K562 (cell line): ENCODE measurements at regions not wholly inside any gene's neighbourhood (a gene's known extent, or its start where the extent isn't known, plus 50 kb on each side); places are given as distances from the start of the nearest gene placed in this dataset.
"Not testable (repeated sequence)": the region's sequence is repeated elsewhere in the genome, so short reads cannot be mapped to it uniquely, and the experiment has no call there.

Experiments
- ATAC-seq: fragments of 200-7000 bp; cut with Tn5 transposase; 3 replicates; pipeline ENCODE4 v1.9.1; 2020; ENCODE audit warnings: moderate library complexity
- BruUV-seq: library from RNA; stranded (reverse); fragments of 400-500 nt; replicated peaks from 2 replicates; lab custom pipeline; 2021; lab: Mats Ljungman, UMichigan
- CTCF ChIA-PET: fragments of 300-600 bp; formaldehyde crosslinking; extraction: SDS; loops from one replicate; lab custom pipeline; 2021; ENCODE audit warnings: low intra/inter-chr PET ratio; lab: Yijun Ruan, JAX
- POLR2A ChIA-PET: fragments of 300-600, 350-650 bp; sonication (Branson Sonifier 250); formaldehyde crosslinking; extraction: SDS; loops from one replicate; lab custom pipeline; 2021; ENCODE audit warnings: antibody characterized with exemption, inconsistent platforms; lab: Yijun Ruan, JAX
- DNase-seq, 4 experiments: peaks; one replicate each; pipeline versions ENCODE4 v3.0.0 to v3.0.0-alpha.2; 2011 to 2018; ENCODE audit warnings: low spot score in 3 of 4, mixed read lengths in 3 of 4; ENCODE audit errors: extremely low read depth in 1 of 4
- FAIRE-seq: peaks from 2 replicates; lab custom pipeline; 2011; peaks lifted over from hg19 to GRCh38; lab: Jason Lieb, UNC
- H2AFZ ChIP-seq: 2 replicates; pipeline ENCODE4 v1.6.0; 2011; ENCODE audit warnings: low read depth, low read length, control low read depth, inconsistent platforms
- H3K27ac ChIP-seq: fragments of 200-600 bp; 3 replicates; pipeline ENCODE4 v1.8.0; 2011; ENCODE audit warnings: low read depth, mild to moderate bottlenecking, control low read depth, inconsistent platforms, low read length, moderate library complexity, mixed read lengths; ENCODE audit errors: extremely low read depth
- H3K27me3 ChIP-seq, 2 experiments: fragments of 300-600 bp in 1 of 2; 2 replicates in 1 of 2; 3 replicates in 1 of 2; pipeline versions ENCODE4 v1.6.0 to v1.8.0; 2011; ENCODE audit warnings: inconsistent platforms in 2 of 2, low read length in 2 of 2, mild to moderate bottlenecking in 1 of 2, mixed read lengths in 1 of 2, moderate library complexity in 1 of 2; ENCODE audit not compliant: control insufficient read depth in 2 of 2, insufficient read depth in 2 of 2
- H3K36me3 ChIP-seq: fragments of 300-600 bp; 3 replicates; pipeline ENCODE4 v1.8.0; 2011; ENCODE audit warnings: mild to moderate bottlenecking, low read length, inconsistent platforms; ENCODE audit not compliant: control insufficient read depth, insufficient read depth
- H3K4me1 ChIP-seq, 2 experiments: fragments of 200-600 bp in 1 of 2; replicated peaks in 1 of 2; 2 replicates in 1 of 2; 3 replicates in 1 of 2; pipeline versions ENCODE4 v1.5.1 to v1.8.0; 2011; ENCODE audit warnings: inconsistent platforms in 2 of 2, low read length in 2 of 2, mild to moderate bottlenecking in 1 of 2, mixed read lengths in 1 of 2, moderate library complexity in 1 of 2; ENCODE audit not compliant: control insufficient read depth in 2 of 2, insufficient read depth in 2 of 2
- H3K4me2 ChIP-seq: 2 replicates; pipeline ENCODE4 v1.6.1; 2011; ENCODE audit warnings: low read length, control low read depth, inconsistent platforms, mixed read lengths; ENCODE audit not compliant: insufficient read depth
- H3K4me3 ChIP-seq: fragments of 200-600 bp; sonication (generic), shearing (Covaris generic); 2 replicates; pipeline ENCODE4 v1.5.1; 2016; ENCODE audit warnings: control low read depth, inconsistent platforms
- H3K79me2 ChIP-seq: fragments of 200-600 bp; 3 replicates; pipeline ENCODE4 v1.8.0; 2011; ENCODE audit warnings: low read length, inconsistent platforms; ENCODE audit not compliant: control insufficient read depth, insufficient read depth
- H3K9ac ChIP-seq, 2 experiments: 2 replicates each; pipeline versions ENCODE4 v1.6.0 to v1.6.1; 2011; ENCODE audit warnings: low read depth in 2 of 2, low read length in 2 of 2, control low read depth in 1 of 2, inconsistent platforms in 1 of 2, mild to moderate bottlenecking in 1 of 2, mixed read lengths in 1 of 2; ENCODE audit not compliant: insufficient read depth in 1 of 2
- H3K9me1 ChIP-seq: one replicate; pipeline ENCODE4 v1.6.0; 2011; ENCODE audit warnings: inconsistent platforms, mild to moderate bottlenecking, low read length, moderate library complexity; ENCODE audit not compliant: control insufficient read depth, insufficient read depth
- H3K9me3 ChIP-seq: replicated peaks from 2 replicates; pipeline ENCODE4 v1.5.1; 2011; ENCODE audit warnings: low read depth, low read length, inconsistent platforms; ENCODE audit not compliant: control insufficient read depth, insufficient read depth
- H4K20me1 ChIP-seq: replicated peaks from 2 replicates; pipeline ENCODE4 v1.6.1; 2011; ENCODE audit warnings: low read length, inconsistent platforms, mixed read lengths; ENCODE audit not compliant: control insufficient read depth, insufficient read depth
- CREM ChIP-seq: IDR thresholded peaks from 2 replicates; pipeline ENCODE4 v1.6.1; 2014; ENCODE audit warnings: antibody characterized with exemption, low read depth
- EZH2 ChIP-seq: IDR thresholded peaks from 2 replicates; pipeline ENCODE4 v1.6.1; 2012; ENCODE audit warnings: low read depth, mild to moderate bottlenecking, inconsistent platforms, low read length, borderline replicate concordance
- ILK ChIP-seq: fragments of 450-650 bp; IDR thresholded peaks from 2 replicates; pipeline ENCODE4 v1.6.1; 2016; ENCODE audit warnings: missing genetic modification characterization, low read depth, mild to moderate bottlenecking, missing compliant biosample characterization, moderate library complexity, borderline replicate concordance
- JUND ChIP-seq, 2 experiments: IDR thresholded peaks; 2 replicates in 1 of 2; 3 replicates in 1 of 2; pipeline ENCODE4 v1.6.1; 2011; ENCODE audit warnings: borderline replicate concordance in 2 of 2, low read depth in 2 of 2, low read length in 2 of 2, improper control_type of control experiment in 1 of 2, missing biosample characterization in 1 of 2, missing genetic modification characterization in 1 of 2, missing genetic modification reagents in 1 of 2
- MXI1 ChIP-seq: IDR thresholded peaks from 2 replicates; pipeline ENCODE4 v1.6.1; 2011; ENCODE audit warnings: low read depth, mild to moderate bottlenecking, improper control_type of control experiment, low read length
- TCF3 ChIP-seq: sonication (generic); formaldehyde crosslinking; IDR thresholded peaks from 2 replicates; pipeline ENCODE4 v1.4.0; 2020; ENCODE audit warnings: mild to moderate bottlenecking, missing genetic modification reagents
- TGIF2 ChIP-seq: sonication (generic); formaldehyde crosslinking; IDR thresholded peaks from 2 replicates; pipeline ENCODE4 v1.8.1; 2022; ENCODE audit warnings: mild to moderate bottlenecking, missing genetic modification reagents, moderate library complexity
- XRCC5 ChIP-seq: fragments of 200-400 bp; formaldehyde crosslinking; IDR thresholded peaks from 2 replicates; pipeline ENCODE4 v1.6.1; 2017; ENCODE audit warnings: low read depth, mild to moderate bottlenecking, low read length
- ZFPM2 ChIP-seq: fragments of 250-450 bp; sonication (Bioruptor Pico); IDR thresholded peaks from 2 replicates; pipeline ENCODE4 v1.5.1; 2022; ENCODE audit warnings: mild to moderate bottlenecking
- ZNF165 ChIP-seq: fragments of 250-450 bp; sonication (Bioruptor Pico); IDR thresholded peaks from 2 replicates; pipeline ENCODE4 v1.4.0; 2020; ENCODE audit warnings: borderline replicate concordance
- ZNF445 ChIP-seq: fragments of 250-450 bp; sonication (Bioruptor Pico); IDR thresholded peaks from 2 replicates; pipeline ENCODE4 v1.4.0; 2020; ENCODE audit warnings: low read depth, mild to moderate bottlenecking, moderate library complexity
- ZNF695 ChIP-seq: fragments of 450-650 bp; formaldehyde crosslinking; IDR thresholded peaks from 2 replicates; pipeline ENCODE4 v1.4.0; 2020; ENCODE audit warnings: mild to moderate bottlenecking, moderate library complexity
- WGBS: fragments of 100-300 bp; shearing (Covaris generic); methylation state at CpG from one replicate; pipeline ENCODE4 v1.1.6; 2016; ENCODE audit warnings: low coverage, mixed read lengths; ENCODE audit not compliant: insufficient coverage; ENCODE audit errors: missing lambda C conversion rate; 5-methylcytosine and 5-hydroxymethylcytosine counted together
- in situ Hi-C: fragments of 300-500 bp; cut with MboI; formaldehyde crosslinking; loops from 4 replicates; pipeline ENCODE4 v1.15.0; 2018; ENCODE audit warnings: inconsistent platforms, mixed read lengths
- intact Hi-C: fragments of 100-400 bp; cut with micrococcal nuclease; formaldehyde crosslinking; loops from 2 replicates; pipeline ENCODE4 v1.14.2; 2022
- TF ChIP-seq, protein P1 (sequence below): sonication (generic); IDR thresholded peaks from 2 replicates; pipeline ENCODE4 v1.6.1; 2016
- TF ChIP-seq, protein P2 (sequence below): sonication (generic); formaldehyde crosslinking; IDR thresholded peaks from 2 replicates; pipeline ENCODE4 v1.8.1; 2022; ENCODE audit warnings: missing genetic modification reagents

DNA sequence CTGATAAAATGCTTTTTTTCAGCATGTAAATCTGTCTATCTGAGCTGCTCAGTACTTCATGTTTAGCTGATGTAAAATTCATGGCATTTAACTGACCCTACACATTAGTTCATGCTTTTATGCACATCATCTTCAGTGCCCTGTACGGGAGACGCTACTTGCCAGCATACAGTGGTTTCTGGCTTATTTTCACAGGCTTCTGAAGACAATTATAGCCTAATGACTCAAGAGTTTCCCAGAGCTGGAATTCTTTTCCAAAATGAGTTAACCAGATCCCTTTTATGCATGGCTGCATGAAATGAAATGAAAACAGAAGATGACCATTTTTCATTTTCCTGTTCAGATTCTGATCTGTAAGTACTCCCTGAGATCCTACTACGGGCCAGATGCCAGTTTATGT, 1061.5 kb downstream of the ROBO2 start:
- DNase-seq = no peak
- H2AFZ ChIP-seq = no peak overlapping the region
- H3K9ac ChIP-seq = no peak overlapping the region
- no peaks in the 10 kb centered on the region for H3K36me3 ChIP-seq
- no peaks in the 10 kb centered on the region for H3K4me1 ChIP-seq
- no TSS peak for BruUV-seq
- TF ChIP-seq CREM = no peak
- no peak for TF ChIP-seq ZNF695 (CRISPR knock-in tag)
- no peak for TF ChIP-seq ZNF445 (CRISPR knock-in tag)
- TF ChIP-seq ILK (tag) = no peak
- TF ChIP-seq, protein P1, sequence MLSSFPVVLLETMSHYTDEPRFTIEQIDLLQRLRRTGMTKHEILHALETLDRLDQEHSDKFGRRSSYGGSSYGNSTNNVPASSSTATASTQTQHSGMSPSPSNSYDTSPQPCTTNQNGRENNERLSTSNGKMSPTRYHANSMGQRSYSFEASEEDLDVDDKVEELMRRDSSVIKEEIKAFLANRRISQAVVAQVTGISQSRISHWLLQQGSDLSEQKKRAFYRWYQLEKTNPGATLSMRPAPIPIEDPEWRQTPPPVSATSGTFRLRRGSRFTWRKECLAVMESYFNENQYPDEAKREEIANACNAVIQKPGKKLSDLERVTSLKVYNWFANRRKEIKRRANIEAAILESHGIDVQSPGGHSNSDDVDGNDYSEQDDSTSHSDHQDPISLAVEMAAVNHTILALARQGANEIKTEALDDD = no peak
- no peak for TF ChIP-seq JUND (IDR thresholded peaks at IDR 0.05; ENCODE audit: borderline replicate concordance, low read depth, low read length)
- no peak for TF ChIP-seq JUND (tag; IDR thresholded peaks at IDR 0.05; ENCODE audit: borderline replicate concordance, low read depth, low read length)
- TF ChIP-seq ZNF165 = no peak
- TF ChIP-seq, protein P2, sequence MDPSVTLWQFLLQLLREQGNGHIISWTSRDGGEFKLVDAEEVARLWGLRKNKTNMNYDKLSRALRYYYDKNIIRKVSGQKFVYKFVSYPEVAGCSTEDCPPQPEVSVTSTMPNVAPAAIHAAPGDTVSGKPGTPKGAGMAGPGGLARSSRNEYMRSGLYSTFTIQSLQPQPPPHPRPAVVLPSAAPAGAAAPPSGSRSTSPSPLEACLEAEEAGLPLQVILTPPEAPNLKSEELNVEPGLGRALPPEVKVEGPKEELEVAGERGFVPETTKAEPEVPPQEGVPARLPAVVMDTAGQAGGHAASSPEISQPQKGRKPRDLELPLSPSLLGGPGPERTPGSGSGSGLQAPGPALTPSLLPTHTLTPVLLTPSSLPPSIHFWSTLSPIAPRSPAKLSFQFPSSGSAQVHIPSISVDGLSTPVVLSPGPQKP (CRISPR knock-in tag) = no peak
- TF ChIP-seq EZH2 = no peak
- no peak for TF ChIP-seq ZFPM2
- TF ChIP-seq MXI1 = no peak
- TF ChIP-seq TGIF2 (CRISPR knock-in tag) = no peak
- TF ChIP-seq XRCC5 = no peak
- no peak for TF ChIP-seq TCF3 (CRISPR knock-in tag)
- no peak overlapping the region for H3K4me2 ChIP-seq
- intact Hi-C loops = no loop called here
- ATAC-seq = no peak
- H3K9me1 ChIP-seq = no peaks in the 10 kb centered on the region
- ChIA-PET CTCF (no interaction called here), POLR2A (no interaction called here)
- no peaks in the 10 kb centered on the region for H4K20me1 ChIP-seq
- FAIRE-seq = no peak
- H3K27me3 ChIP-seq = no peaks in the 10 kb centered on the region
- H3K9me3 ChIP-seq = no peaks in the 10 kb centered on the region
- H3K4me3 ChIP-seq = no peak overlapping the region
- WGBS = 5% methylated on average over 3 of the region's 3 CpGs
- in situ Hi-C loops = no loop called here
- H3K27ac ChIP-seq = no peak overlapping the region
- H3K79me2 ChIP-seq = no peaks in the 10 kb centered on the region

GRCh38 chr3:78108269-78108961, 1068.5 kb downstream of the ROBO2 start:
- CTCF ChIA-PET, H3K4me2 ChIP-seq, DNase-seq, H4K20me1 ChIP-seq, H3K27me3 ChIP-seq, H3K9ac ChIP-seq, H3K9me1 ChIP-seq, H3K79me2 ChIP-seq, H3K4me3 ChIP-seq, POLR2A ChIA-PET, H3K36me3 ChIP-seq, H2AFZ ChIP-seq, in situ Hi-C loops, H3K9me3 ChIP-seq, intact Hi-C loops, BruUV-seq, H3K27ac ChIP-seq, H3K4me1 ChIP-seq, ATAC-seq, FAIRE-seq: not testable (repeated sequence)
- WGBS = 0% methylated on average over 6 of the region's 31 CpGs
